GM12873 (cell line): ENCODE measurements at regions not wholly inside any gene's neighbourhood (a gene's known extent, or its start where the extent isn't known, plus 50 kb on each side); places are given as distances from the start of the nearest gene placed in this dataset.

Source experiments
- TF ChIP-seq, protein P1 (sequence below): IDR thresholded peaks from 2 replicates; pipeline ENCODE4 v1.5.1; 2012; ENCODE audit warnings: low read depth, mild to moderate bottlenecking, moderate library complexity, low read length, control low read depth; ENCODE audit not compliant: insufficient read depth; ENCODE audit errors: missing control alignments

DNA sequence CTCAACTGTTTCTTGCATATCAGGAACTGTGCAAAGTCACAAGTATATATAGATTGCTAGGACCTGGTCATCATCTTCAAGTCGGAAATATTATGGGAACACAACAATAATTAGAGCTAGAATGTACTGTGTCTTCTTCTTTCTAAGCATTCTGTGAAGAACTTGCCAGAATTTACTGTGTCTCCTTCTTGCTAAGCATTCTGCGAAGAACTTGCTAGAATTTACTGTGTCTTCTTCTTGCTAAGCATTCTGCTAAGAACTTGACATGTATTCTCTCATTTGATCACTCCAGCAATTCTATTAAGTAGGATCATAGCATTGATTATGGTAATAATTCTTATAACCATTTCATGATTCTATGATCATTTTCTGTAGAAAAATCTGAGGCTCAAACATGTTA is 231.7 kb downstream of the FOXL1 start:
- TF ChIP-seq, protein P1, sequence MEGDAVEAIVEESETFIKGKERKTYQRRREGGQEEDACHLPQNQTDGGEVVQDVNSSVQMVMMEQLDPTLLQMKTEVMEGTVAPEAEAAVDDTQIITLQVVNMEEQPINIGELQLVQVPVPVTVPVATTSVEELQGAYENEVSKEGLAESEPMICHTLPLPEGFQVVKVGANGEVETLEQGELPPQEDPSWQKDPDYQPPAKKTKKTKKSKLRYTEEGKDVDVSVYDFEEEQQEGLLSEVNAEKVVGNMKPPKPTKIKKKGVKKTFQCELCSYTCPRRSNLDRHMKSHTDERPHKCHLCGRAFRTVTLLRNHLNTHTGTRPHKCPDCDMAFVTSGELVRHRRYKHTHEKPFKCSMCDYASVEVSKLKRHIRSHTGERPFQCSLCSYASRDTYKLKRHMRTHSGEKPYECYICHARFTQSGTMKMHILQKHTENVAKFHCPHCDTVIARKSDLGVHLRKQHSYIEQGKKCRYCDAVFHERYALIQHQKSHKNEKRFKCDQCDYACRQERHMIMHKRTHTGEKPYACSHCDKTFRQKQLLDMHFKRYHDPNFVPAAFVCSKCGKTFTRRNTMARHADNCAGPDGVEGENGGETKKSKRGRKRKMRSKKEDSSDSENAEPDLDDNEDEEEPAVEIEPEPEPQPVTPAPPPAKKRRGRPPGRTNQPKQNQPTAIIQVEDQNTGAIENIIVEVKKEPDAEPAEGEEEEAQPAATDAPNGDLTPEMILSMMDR, result no peak

DNA sequence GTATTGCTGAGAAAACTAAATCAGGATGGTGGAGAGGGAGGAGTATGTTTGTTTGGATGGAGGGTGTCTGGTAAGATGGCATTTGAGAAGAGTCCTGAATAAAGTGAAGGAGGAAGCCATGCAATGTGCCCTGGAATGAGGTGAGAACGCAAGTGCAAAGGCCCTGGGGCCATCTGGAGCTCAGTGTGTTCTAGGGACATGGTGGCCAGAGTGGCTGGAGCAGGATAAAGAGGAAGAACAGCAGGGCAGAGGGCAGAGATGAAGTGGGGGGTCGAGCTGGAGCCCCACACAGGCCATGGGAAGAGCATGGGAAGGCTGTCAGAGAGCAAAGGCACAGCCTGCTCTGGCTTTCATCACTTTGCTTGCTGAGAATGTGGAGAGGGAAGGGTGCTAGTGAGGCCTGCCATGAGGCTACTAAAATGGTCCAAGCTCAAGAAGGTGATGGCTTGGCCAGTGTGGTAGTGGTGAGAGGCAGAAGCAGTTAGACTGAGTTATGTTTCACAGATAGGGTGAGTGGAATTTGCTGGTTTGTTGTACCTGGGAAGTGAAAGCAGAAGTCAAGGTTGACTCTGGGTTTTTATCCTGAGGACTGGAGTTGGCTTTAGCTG is 234.1 kb downstream of the FOXL1 start:
- TF ChIP-seq, protein P1, result no peak

DNA sequence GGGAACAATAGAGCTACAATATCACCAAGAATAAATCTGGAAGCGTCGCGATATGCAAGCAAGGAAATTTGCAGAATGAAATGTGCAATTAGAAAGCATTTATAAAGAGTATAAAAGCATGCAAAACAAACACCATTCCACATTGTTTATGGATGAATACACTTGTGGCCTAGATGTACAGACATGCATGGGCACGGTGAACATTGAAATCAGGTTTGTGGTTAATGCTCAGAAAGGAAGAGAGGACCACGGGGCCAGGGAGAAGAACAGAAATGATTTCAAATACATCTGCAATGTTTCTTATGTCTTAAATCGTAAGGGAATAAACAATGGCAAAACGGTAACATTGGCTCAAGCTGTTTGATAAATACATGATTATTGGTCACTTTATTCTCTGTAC is 235.9 kb downstream of the FOXL1 start:
- TF ChIP-seq, protein P1, result no peak

DNA sequence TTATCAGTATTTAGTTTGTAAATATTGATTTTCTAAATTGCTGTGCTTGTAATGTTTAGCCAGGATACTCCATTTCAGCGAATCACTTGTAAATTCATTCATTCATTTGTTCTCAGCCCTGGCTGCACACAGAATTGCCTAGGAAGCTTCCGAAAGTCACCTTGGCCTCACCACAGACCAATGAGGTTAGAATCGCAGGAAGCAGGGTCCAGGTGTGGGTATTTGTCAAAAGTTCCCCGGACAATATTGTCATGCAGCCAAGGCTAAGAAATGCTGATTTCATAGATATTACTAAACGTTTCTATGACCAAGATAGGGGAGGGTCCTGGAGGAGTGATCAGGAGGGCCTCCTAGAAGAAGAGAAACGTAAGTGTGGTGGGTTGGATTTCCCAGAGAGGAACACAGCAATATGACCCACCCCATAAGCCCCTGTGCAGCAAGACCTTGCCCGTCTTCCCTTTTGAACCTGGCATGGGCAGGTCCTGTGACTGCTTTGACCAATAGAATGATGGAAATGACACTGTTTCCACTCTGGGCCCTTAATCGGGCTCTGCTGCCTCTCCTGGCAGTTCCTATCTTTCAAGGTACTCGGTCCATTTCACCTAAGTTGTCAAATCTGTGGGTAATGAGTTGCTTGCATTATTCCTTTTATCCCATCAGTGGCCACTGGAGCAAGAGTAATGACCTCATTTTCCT is 238.7 kb downstream of the FOXL1 start:
- TF ChIP-seq, protein P1, result no peak

DNA sequence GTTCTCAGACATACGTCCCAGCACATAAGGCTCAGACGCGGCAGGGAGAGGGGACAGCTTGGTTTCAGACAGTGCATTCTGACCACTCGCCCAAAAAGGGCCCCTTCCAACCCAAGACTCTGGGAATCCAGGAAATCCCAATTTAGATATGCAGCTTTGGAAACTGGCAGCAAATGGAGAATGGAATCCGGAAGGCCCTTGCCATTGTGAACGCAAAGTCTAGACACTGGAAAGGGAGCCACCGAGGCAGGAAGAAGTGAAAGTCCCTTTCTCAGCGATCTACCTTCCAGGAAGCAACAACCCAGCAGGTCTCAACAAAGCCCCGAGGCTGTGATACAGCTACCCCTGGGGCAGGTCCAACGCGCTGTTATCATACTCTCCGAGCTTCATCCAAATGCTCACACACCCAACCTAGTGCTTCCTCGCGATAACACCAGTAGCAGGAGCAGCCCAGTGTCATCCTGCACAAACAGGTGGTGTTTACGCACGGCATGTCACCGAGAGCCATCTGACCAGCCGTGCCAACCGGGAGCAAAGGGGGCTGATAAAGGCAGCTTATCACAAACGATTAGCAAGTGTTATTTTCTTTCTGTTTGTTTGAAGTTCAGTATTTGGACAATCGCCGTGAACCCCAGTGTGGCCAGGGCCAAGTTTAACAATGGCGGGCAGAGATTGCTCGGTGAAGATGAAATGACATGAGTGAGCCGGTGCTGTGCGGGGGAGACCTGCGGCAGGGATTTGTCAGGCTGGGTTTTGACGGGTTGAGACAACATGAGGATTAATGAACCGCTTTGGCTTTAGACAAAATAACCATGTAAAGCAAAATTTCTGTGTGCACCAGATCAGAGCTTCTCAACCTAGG is 240.6 kb downstream of the FOXL1 start:
- TF ChIP-seq, protein P1, result no peak

DNA sequence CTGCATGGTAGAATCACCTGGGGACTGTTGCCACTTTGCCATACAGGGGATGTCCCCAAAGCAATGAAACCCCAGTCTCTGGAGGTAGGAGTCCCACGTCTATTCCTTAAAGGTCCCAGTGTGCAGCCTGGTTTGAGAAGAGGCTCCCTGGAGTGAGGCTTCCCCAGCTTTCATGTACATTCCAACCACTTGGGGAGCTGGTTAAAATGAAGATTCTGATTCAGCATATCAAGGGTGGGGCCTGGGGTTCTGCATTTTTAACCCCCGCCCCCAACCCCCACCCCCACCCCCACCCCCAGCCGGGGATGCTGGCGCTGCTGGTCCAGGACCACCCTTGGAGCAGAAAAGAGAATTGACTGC is 241.2 kb downstream of the FOXL1 start:
- TF ChIP-seq, protein P1, result no peak

DNA sequence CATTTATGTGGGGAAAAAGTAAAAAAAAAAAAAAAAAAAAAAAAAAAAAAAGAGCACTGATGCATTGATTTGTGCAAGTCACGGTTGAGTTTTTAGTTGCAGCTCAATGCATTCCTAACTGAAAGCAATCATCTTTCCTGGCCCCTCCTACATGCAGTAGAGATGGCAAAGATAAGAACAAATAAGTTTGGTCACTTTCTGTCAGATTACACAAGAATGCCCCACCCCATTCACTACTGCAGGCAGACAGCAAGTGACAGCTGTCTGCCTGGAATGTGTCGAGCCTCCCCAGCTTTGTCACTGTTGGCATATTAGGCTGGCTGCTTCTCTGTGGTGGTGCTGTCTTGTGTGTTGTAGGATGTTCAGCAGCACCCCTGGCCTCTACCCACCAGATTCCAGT is 243.5 kb downstream of the FOXL1 start:
- TF ChIP-seq, protein P1, result no peak
